H1 (cell line): ENCODE measurements at regions not wholly inside any gene's neighbourhood (a gene's known extent, or its start where the extent isn't known, plus 50 kb on each side); places are given as distances from the start of the nearest gene placed in this dataset.

ENCODE experiments used
- CTCF ChIA-PET: fragments of 300-600 bp; sonication (Branson Sonifier 250); formaldehyde crosslinking; loops from one replicate; lab custom pipeline; 2021; ENCODE audit not compliant: partially characterized antibody; lab: Charles Lee
- POLR2A ChIA-PET: fragments of 300-600 bp; sonication (Branson Sonifier 250); formaldehyde crosslinking; loops from one replicate; lab custom pipeline; 2021; ENCODE audit warnings: inconsistent platforms; ENCODE audit not compliant: partially characterized antibody; lab: Charles Lee
- DNase-seq, 2 experiments: peaks; one replicate each; pipeline versions ENCODE4 v3.0.0 to v3.0.0-alpha.2; 2010 to 2022; ENCODE audit warnings: low spot score in 2 of 2, low read depth in 1 of 2, mixed read lengths in 1 of 2
- FAIRE-seq: peaks from 2 replicates; lab custom pipeline; 2011; peaks lifted over from hg19 to GRCh38; lab: Jason Lieb, UNC
- H2AFZ ChIP-seq: 2 replicates; pipeline ENCODE4 v1.8.1; 2012; ENCODE audit warnings: low read length, inconsistent platforms
- H2AK5ac ChIP-seq: 2 replicates; pipeline ENCODE4 v1.6.1; 2013; ENCODE audit warnings: low read depth, low read length
- H2BK120ac ChIP-seq: replicated peaks from 2 replicates; pipeline ENCODE3; 2013; ENCODE audit warnings: low read depth, low read length, inconsistent platforms
- H2BK12ac ChIP-seq: 2 replicates; pipeline ENCODE4 v1.6.1; 2013; ENCODE audit warnings: low read depth, low read length
- H2BK15ac ChIP-seq: 2 replicates; pipeline ENCODE4 v1.6.1; 2013; ENCODE audit warnings: low read length
- H2BK20ac ChIP-seq: 2 replicates; pipeline ENCODE4 v1.6.1; 2013; ENCODE audit warnings: low read length
- H2BK5ac ChIP-seq: 2 replicates; pipeline ENCODE4 v1.6.1; 2013; ENCODE audit warnings: low read depth, low read length
- H3K14ac ChIP-seq: 2 replicates; pipeline ENCODE4 v1.6.1; 2013; ENCODE audit warnings: inconsistent platforms; ENCODE audit not compliant: insufficient read length
- H3K18ac ChIP-seq: 2 replicates; pipeline ENCODE4 v1.6.1; 2013; ENCODE audit warnings: low read length; ENCODE audit errors: extremely low read depth
- H3K23ac ChIP-seq: 2 replicates; pipeline ENCODE4 v1.6.1; 2013; ENCODE audit warnings: inconsistent platforms; ENCODE audit not compliant: insufficient read length
- H3K23me2 ChIP-seq: 2 replicates; pipeline ENCODE4 v1.6.1; 2013; ENCODE audit warnings: low read depth, low read length
- H3K27ac ChIP-seq: 2 replicates; pipeline ENCODE4 v1.6.1; 2011; ENCODE audit warnings: low read depth, low read length, inconsistent platforms
- H3K27me3 ChIP-seq, 4 experiments: replicated peaks in 1 of 4; 1 replicate in 1 of 4; 2 replicates in 3 of 4; pipeline versions ENCODE4 v1.6.1 to v1.8.1; 2011 to 2013; ENCODE audit warnings: low read length in 3 of 4, mild to moderate bottlenecking in 3 of 4, inconsistent platforms in 2 of 4, mixed read lengths in 2 of 4, moderate library complexity in 1 of 4; ENCODE audit not compliant: control insufficient read depth in 3 of 4, insufficient read depth in 3 of 4; ENCODE audit errors: extremely low read depth in 1 of 4
- H3K36me3 ChIP-seq, 4 experiments: 2 replicates each; pipeline versions ENCODE4 v1.6.1 to v1.8.1; 2011 to 2013; ENCODE audit warnings: mild to moderate bottlenecking in 4 of 4, low read length in 3 of 4, moderate library complexity in 2 of 4, control low read depth in 1 of 4, inconsistent platforms in 1 of 4; ENCODE audit not compliant: insufficient read depth in 4 of 4, control insufficient read depth in 2 of 4
- H3K4ac ChIP-seq: replicated peaks from 2 replicates; pipeline ENCODE3; 2013; ENCODE audit warnings: low read length, low read depth, mixed read lengths, inconsistent platforms; ENCODE audit not compliant: insufficient read length
- H3K4me1 ChIP-seq, 4 experiments: replicated peaks in 1 of 4; 1 replicate in 1 of 4; 2 replicates in 3 of 4; pipeline versions ENCODE4 v1.6.1 to v1.8.1; 2011 to 2013; ENCODE audit warnings: low read length in 3 of 4, inconsistent platforms in 2 of 4, mixed read lengths in 1 of 4; ENCODE audit not compliant: insufficient read depth in 4 of 4, control insufficient read depth in 3 of 4
- H3K4me2 ChIP-seq, 2 experiments: 2 replicates each; pipeline versions ENCODE4 v1.6.1 to v1.8.1; 2011 to 2013; ENCODE audit warnings: low read depth in 2 of 2, low read length in 2 of 2, control low read depth in 1 of 2, inconsistent platforms in 1 of 2, mild to moderate bottlenecking in 1 of 2; ENCODE audit not compliant: insufficient read depth in 1 of 2
- H3K4me3 ChIP-seq, 4 experiments: fragments of 200-600, 300-600 bp in 1 of 4; sonication (generic), shearing (Covaris generic), sonication (Bioruptor Twin) in 1 of 4; 2 replicates each; pipeline versions ENCODE4 v1.5.1 to v1.8.1; 2011 to 2016; ENCODE audit warnings: low read length in 4 of 4, low read depth in 3 of 4, control low read depth in 2 of 4, inconsistent platforms in 2 of 4, mild to moderate bottlenecking in 2 of 4, mixed read lengths in 1 of 4, moderate library complexity in 1 of 4; ENCODE audit not compliant: insufficient read depth in 2 of 4; ENCODE audit errors: extremely low read depth in 1 of 4
- H3K56ac ChIP-seq: replicated peaks from 2 replicates; pipeline ENCODE3; 2013; ENCODE audit warnings: low read depth, mild to moderate bottlenecking, mixed read lengths, low read length, inconsistent platforms; ENCODE audit not compliant: insufficient read length
- H3K79me1 ChIP-seq: 2 replicates; pipeline ENCODE4 v1.6.1; 2013; ENCODE audit warnings: low read depth, low read length, control low read depth
- H3K79me2 ChIP-seq, 2 experiments: 2 replicates each; pipeline versions ENCODE4 v1.6.1 to v1.8.1; 2012 to 2013; ENCODE audit warnings: low read length in 2 of 2, mild to moderate bottlenecking in 2 of 2, inconsistent platforms in 1 of 2; ENCODE audit not compliant: insufficient read depth in 2 of 2, control insufficient read depth in 1 of 2
- H3K9ac ChIP-seq, 4 experiments: replicated peaks in 1 of 4; 1 replicate in 1 of 4; 2 replicates in 3 of 4; pipeline versions ENCODE4 v1.6.1 to v1.8.1; 2011 to 2013; ENCODE audit warnings: low read depth in 3 of 4, low read length in 3 of 4, control low read depth in 2 of 4, mild to moderate bottlenecking in 2 of 4, moderate library complexity in 2 of 4, inconsistent platforms in 1 of 4; ENCODE audit errors: extremely low read depth in 1 of 4
- H3K9me3 ChIP-seq, 2 experiments: 2 replicates each; pipeline versions ENCODE4 v1.6.1 to v1.8.1; 2012 to 2013; ENCODE audit warnings: mild to moderate bottlenecking in 2 of 2, moderate library complexity in 2 of 2, control low read depth in 1 of 2, inconsistent platforms in 1 of 2, low read depth in 1 of 2, low read length in 1 of 2, mixed read lengths in 1 of 2; ENCODE audit not compliant: insufficient read depth in 2 of 2
- H4K20me1 ChIP-seq, 2 experiments: replicated peaks in 1 of 2; 2 replicates each; pipeline versions ENCODE3 to v1.8.1; 2011 to 2013; ENCODE audit warnings: inconsistent platforms in 2 of 2, low read length in 2 of 2, mild to moderate bottlenecking in 1 of 2; ENCODE audit not compliant: insufficient read depth in 2 of 2, control insufficient read depth in 1 of 2
- H4K5ac ChIP-seq: 2 replicates; pipeline ENCODE4 v1.6.1; 2013; ENCODE audit warnings: low read length, low read depth, mixed read lengths, inconsistent platforms; ENCODE audit not compliant: insufficient read length
- H4K8ac ChIP-seq: 2 replicates; pipeline ENCODE4 v1.8.0; 2013; ENCODE audit warnings: mild to moderate bottlenecking, moderate library complexity, low read length, inconsistent platforms; ENCODE audit not compliant: insufficient read depth; ENCODE audit errors: extremely low read depth
- H4K91ac ChIP-seq: replicated peaks from 2 replicates; pipeline ENCODE3; 2013; ENCODE audit warnings: low read length, mixed read lengths, inconsistent platforms; ENCODE audit not compliant: insufficient read length
- ASH2L ChIP-seq: fragments of 200-600, 300-600 bp; sonication (generic); IDR thresholded peaks from one replicate; pipeline ENCODE4 v1.7.1; 2017; ENCODE audit warnings: low read length
- BACH1 ChIP-seq: IDR thresholded peaks from 2 replicates; pipeline ENCODE4 v1.6.1; 2012; ENCODE audit warnings: low read length, improper control_type of control experiment
- BCL11A ChIP-seq, 2 experiments: IDR thresholded peaks; one replicate each; pipeline ENCODE4 v1.6.1; 2011; ENCODE audit warnings: low read depth in 2 of 2, low read length in 2 of 2, mild to moderate bottlenecking in 2 of 2
- CREB1 ChIP-seq: IDR thresholded peaks from 2 replicates; pipeline ENCODE4 v1.6.1; 2012; ENCODE audit warnings: inconsistent platforms
- CTCF ChIP-seq, 3 experiments: IDR thresholded peaks; 1 replicate in 2 of 3; 2 replicates in 1 of 3; pipeline versions ENCODE4 v1.5.1 to v1.6.1; 2011; ENCODE audit warnings: low read length in 3 of 3, mild to moderate bottlenecking in 3 of 3, inconsistent platforms in 2 of 3, low read depth in 1 of 3, moderate library complexity in 1 of 3; ENCODE audit not compliant: insufficient read depth in 1 of 3; ENCODE audit errors: control extremely low read depth in 1 of 3
- EP300 ChIP-seq, 2 experiments: IDR thresholded peaks; 1 replicate in 1 of 2; 2 replicates in 1 of 2; pipeline ENCODE4 v1.6.1; 2011 to 2012; ENCODE audit warnings: low read depth in 2 of 2, low read length in 2 of 2, mild to moderate bottlenecking in 2 of 2, borderline replicate concordance in 1 of 2, inconsistent platforms in 1 of 2, moderate library complexity in 1 of 2
- RAD21 ChIP-seq, 2 experiments: IDR thresholded peaks in 1 of 2; conservative IDR thresholded peaks in 1 of 2; 2 replicates each; pipeline ENCODE4 v1.6.1; 2011; ENCODE audit warnings: low read depth in 2 of 2, low read length in 2 of 2, improper control_type of control experiment in 1 of 2, inconsistent platforms in 1 of 2, mild to moderate bottlenecking in 1 of 2, moderate library complexity in 1 of 2
- SUZ12 ChIP-seq: fragments of 200-600 bp; sonication (generic); IDR thresholded peaks from 2 replicates; pipeline ENCODE4 v1.6.1; 2012; ENCODE audit warnings: mild to moderate bottlenecking, inconsistent platforms, low read length, moderate library complexity, mixed read lengths
- TAF1 ChIP-seq: IDR thresholded peaks from 2 replicates; pipeline ENCODE4 v1.6.1; 2011; ENCODE audit warnings: mild to moderate bottlenecking, low read depth, low read length
- TCF12 ChIP-seq: IDR thresholded peaks from 2 replicates; pipeline ENCODE4 v1.6.1; 2011; ENCODE audit warnings: low read depth, mild to moderate bottlenecking, low read length
- TF ChIP-seq, protein P1 (sequence below): IDR thresholded peaks from 2 replicates; pipeline ENCODE4 v1.6.1; 2012; ENCODE audit warnings: inconsistent platforms

GRCh38 chr21:27759820-27760219 is 792.9 kb upstream of the ADAMTS5 start:
- Histone ChIP-seq H4K8ac (no peak overlapping the region), H3K56ac (no peak overlapping the region), H3K36me3 (no peaks in the 10 kb centered on the region), H3K79me1 (no peaks in the 10 kb centered on the region), H4K5ac (no peak overlapping the region), H3K9me3 (peaks cover 0 to 6% of the 10 kb centered on the region in 2 experiments; a peak in 2 of 4 replicates), H3K18ac (no peak overlapping the region), H4K20me1 (no peaks in the 10 kb centered on the region), H2BK5ac (no peak overlapping the region), H3K23me2 (no peaks in the 10 kb centered on the region), H2BK20ac (no peak overlapping the region; the same call in 1 of the 2 replicates), H3K23ac (no peak overlapping the region), H2BK120ac (no peak overlapping the region), H2BK15ac (no peak overlapping the region), H4K91ac (no peak overlapping the region), H2AK5ac (no peak overlapping the region), H3K14ac (no peak overlapping the region), H3K4me1 (peaks cover 0 to 4% (median 0%) of the 10 kb centered on the region in 4 experiments; a peak in 1 of 7 replicates), H3K79me2 (no peaks in the 10 kb centered on the region), H3K9ac (no peak overlapping the region), H2BK12ac (no peak overlapping the region), H3K4me3 (no peak overlapping the region), H2AFZ (no peak overlapping the region), H3K27me3 (peaks cover 0 to 1% (median 0%) of the 10 kb centered on the region in 4 experiments; a peak in 1 of 7 replicates), H3K4me2 (no peak overlapping the region), H3K4ac (no peak overlapping the region), H3K27ac (no peak overlapping the region)
- no peak for FAIRE-seq
- TF ChIP-seq, protein P1, sequence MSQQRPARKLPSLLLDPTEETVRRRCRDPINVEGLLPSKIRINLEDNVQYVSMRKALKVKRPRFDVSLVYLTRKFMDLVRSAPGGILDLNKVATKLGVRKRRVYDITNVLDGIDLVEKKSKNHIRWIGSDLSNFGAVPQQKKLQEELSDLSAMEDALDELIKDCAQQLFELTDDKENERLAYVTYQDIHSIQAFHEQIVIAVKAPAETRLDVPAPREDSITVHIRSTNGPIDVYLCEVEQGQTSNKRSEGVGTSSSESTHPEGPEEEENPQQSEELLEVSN = no peak
- no peak for TF ChIP-seq CREB1
- no peak for TF ChIP-seq EP300 (IDR thresholded peaks at IDR 0.05; ENCODE audit: borderline replicate concordance in 1 of 2, low read depth in 2 of 2, low read length in 2 of 2)
- peak in 2 of 3 experiments; percentile 13 to 18; a peak in 2 of 4 replicates for TF ChIP-seq CTCF (IDR thresholded peaks at IDR 0.05; ENCODE audit: control extremely low read depth in 1 of 3, insufficient read depth in 1 of 3, low read depth in 1 of 3, low read length in 3 of 3)
- peak; percentile 39 to 49 for TF ChIP-seq RAD21 (IDR thresholded peaks at IDR 0.05 in 1 of 2, conservative IDR thresholded peaks at IDR 0.05 in 1 of 2; ENCODE audit: low read depth in 2 of 2, low read length in 2 of 2)
- TF ChIP-seq TAF1 = no peak
- no peak for TF ChIP-seq ASH2L
- no peak for TF ChIP-seq BCL11A (IDR thresholded peaks at IDR 0.05; ENCODE audit: low read depth in 2 of 2, low read length in 2 of 2)
- no peak for TF ChIP-seq SUZ12
- TF ChIP-seq BACH1 = no peak
- no peak for TF ChIP-seq TCF12
- CTCF ChIA-PET = interaction anchor here (0.6 to 2.4 kb wide), 13 partner anchors 12 to 985 kb away, joined by 3 to 14 read pairs (median 4); no protein-coding TSS in a partner anchor
- POLR2A ChIA-PET = no interaction called here
- DNase-seq = no peak
